WI38 (cell line): ENCODE measurements at regions not wholly inside any gene's neighbourhood (a gene's known extent, or its start where the extent isn't known, plus 50 kb on each side); places are given as distances from the start of the nearest gene placed in this dataset.

ENCODE experiments used
- H3K4me3 ChIP-seq: 2 replicates; pipeline ENCODE4 v1.5.1; 2011; ENCODE audit warnings: low read depth, mild to moderate bottlenecking, control low read depth, low read length
- TF ChIP-seq, protein P1 (sequence below): IDR thresholded peaks from 2 replicates; pipeline ENCODE4 v1.5.1; 2012; ENCODE audit warnings: low read depth, mild to moderate bottlenecking, control low read depth, low read length

DNA sequence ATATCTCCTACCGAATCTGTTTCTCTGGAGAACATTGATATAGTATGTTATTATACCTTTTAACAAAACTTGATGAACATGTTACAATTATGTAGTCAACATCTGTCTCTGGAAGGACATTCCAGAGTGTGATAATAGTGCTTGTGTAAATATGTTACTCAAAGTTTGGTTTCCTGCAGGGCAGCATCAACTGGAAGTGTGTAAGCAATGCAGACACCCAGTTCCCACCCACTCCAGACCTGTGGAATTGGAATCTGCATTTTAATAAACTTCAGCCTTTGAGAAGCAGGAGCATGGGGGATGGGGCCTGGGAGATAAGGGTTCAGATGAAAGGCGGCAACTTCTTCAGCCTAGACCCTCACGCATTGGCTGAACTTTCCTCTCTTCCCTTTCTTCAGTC lies 398.9 kb downstream of the RND3 start:
- no peak overlapping the region for H3K4me3 ChIP-seq
- TF ChIP-seq, protein P1, sequence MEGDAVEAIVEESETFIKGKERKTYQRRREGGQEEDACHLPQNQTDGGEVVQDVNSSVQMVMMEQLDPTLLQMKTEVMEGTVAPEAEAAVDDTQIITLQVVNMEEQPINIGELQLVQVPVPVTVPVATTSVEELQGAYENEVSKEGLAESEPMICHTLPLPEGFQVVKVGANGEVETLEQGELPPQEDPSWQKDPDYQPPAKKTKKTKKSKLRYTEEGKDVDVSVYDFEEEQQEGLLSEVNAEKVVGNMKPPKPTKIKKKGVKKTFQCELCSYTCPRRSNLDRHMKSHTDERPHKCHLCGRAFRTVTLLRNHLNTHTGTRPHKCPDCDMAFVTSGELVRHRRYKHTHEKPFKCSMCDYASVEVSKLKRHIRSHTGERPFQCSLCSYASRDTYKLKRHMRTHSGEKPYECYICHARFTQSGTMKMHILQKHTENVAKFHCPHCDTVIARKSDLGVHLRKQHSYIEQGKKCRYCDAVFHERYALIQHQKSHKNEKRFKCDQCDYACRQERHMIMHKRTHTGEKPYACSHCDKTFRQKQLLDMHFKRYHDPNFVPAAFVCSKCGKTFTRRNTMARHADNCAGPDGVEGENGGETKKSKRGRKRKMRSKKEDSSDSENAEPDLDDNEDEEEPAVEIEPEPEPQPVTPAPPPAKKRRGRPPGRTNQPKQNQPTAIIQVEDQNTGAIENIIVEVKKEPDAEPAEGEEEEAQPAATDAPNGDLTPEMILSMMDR = no peak

DNA sequence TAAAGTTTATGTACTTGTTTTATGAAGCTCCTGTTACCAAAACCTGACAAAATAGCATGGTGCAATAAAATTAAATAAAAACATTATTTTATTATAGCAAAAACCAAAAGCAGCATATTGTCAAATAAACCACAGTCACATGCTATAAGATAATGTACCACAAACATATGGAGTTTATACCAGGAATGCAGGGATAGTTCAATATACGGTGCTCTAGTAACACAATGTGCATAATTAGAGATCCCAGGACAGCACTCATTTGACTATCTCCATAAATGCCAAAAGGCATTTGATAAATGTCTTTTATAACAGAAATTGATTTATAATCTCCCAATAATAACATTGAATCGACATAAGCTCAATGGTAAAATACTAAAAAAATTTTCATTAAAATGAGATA lies 402.0 kb downstream of the RND3 start:
- TF ChIP-seq, protein P1 = no peak
- no peak overlapping the region for H3K4me3 ChIP-seq

DNA sequence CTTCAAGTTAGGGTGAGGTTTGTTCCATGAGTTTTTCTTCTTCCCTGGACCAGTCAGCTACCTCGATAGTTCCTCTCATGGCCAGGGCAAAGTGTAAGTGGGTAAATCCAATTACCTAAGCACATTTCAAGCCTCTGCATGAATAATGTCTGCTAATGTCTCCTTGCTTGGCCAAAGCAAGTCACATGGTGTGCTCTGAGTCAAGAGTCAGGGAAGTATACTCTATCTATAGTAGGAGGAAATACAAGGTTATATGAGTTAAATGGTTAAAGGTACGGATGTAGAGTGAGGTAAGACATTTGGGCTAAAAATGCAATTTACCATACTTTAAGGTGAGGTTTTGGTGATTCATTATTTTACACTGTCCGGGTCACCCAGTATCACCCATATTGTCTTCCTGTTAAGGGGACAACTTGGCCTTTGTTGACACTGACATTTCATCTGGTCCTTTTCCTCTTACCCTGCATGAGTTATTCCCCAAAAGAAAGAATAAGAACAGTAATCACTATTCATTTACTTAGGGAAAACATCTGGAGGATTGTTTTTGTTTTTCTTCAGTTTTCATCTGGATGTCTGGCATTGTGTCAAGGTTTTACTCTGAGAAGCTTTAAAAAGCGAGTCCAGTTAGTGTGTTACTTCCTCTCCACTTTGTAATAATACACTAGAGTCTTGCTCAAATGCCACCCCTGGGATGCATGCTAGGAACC lies 405.5 kb downstream of the RND3 start:
- TF ChIP-seq, protein P1 = no peak
- H3K4me3 ChIP-seq = no peak overlapping the region

DNA sequence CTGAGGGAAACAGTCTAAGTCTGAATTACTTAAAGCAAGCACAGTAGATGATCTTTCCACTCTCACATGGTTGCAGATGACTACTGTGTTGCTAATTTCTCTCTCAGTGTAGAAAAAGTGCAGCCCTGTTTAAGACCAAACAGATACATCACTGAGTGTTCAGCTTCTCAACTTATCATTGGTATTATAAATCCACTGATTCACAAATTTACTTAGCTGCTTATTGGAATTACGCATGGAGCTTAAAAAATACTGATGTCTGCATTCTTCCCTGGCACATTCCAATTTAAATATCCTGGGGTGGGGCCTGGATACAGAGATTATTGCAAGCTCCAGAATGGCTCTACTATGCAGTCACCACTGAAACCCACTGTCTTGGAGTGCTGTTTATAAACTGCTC lies 411.2 kb downstream of the RND3 start:
- no peak overlapping the region for H3K4me3 ChIP-seq
- TF ChIP-seq, protein P1 = no peak

DNA sequence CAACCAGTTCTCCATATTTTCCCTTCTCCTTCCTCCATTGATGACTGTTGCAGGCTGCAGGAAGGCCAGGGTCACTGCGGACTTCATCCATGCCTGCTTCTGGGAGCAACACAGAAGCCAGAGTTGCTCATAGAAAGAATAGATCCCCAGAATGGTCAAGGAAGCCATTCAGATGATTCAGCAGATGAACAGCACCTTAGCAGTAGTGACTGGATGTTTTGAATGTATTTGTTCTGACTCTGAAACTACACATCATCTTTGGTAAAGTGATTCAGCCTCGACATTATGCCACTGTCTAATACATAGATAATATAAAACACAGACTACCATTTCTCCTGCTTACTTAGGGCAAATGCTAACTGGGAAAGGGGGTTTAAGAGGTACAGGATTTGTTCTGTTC lies 411.6 kb downstream of the RND3 start:
- no peak overlapping the region for H3K4me3 ChIP-seq
- TF ChIP-seq, protein P1 = no peak

DNA sequence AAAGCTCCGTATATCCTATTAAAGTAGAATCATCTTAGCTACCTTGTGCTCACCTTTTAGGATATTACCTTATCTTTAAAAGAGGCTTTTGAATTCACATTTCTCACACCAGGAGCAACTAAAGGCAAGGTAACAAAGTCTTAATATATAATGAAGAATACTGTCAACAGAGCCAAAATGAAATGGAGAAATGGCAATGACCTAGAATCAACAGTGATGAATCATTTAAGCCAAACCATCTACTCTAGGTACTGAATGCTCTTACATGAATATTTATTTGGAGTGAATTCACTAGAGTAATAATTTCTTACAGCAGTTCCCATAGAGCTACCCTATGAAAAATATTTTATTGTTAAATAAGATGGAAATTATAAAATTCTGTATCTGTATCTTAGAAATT lies 421.0 kb downstream of the RND3 start:
- no peak overlapping the region for H3K4me3 ChIP-seq
- TF ChIP-seq, protein P1 = no peak

DNA sequence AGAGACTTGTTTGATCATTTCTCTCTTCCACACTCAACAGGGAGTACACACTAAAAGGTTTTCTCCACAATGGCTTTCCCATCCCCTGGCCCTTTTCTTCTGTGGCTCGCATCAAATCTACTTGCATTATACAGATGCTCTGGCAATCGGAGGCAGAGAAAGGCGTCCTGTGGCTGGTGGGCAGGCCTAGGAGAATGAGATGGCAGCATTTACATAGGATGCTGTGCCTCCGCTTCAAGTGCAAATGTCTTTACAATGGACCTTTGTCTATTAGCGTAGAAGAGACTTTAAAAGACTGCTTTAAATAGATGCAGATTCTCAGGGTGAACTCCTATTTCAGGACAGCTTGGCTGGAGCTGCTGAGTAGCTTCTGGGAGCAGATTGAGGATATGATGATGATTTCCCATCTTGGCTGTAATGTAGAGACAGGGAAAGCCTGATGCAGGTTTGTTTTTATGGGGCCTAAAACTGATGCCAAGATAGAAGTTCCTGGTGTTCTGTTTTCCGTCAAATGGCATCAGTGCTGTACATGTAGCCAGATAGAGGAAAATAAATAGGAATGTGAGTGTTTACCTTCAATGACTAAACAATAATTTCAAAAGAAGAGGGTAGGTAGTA lies 423.4 kb downstream of the RND3 start:
- H3K4me3 ChIP-seq = no peak overlapping the region
- TF ChIP-seq, protein P1 = no peak
